Mesenchymal stem cell (in vitro differentiated cells and primary cell): ENCODE measurements at regions not wholly inside any gene's neighbourhood (a gene's known extent, or its start where the extent isn't known, plus 50 kb on each side); places are given as distances from the start of the nearest gene placed in this dataset.

Experiments used
- DNase-seq: peaks from one replicate; pipeline ENCODE4 v3.0.0-alpha.2; 2013
- H2AFZ ChIP-seq: one replicate; pipeline ENCODE4 v1.6.1; 2013; ENCODE audit warnings: low read depth, mild to moderate bottlenecking, control low read depth, inconsistent platforms, low read length, moderate library complexity
- H2AK5ac ChIP-seq: 2 replicates; pipeline ENCODE4 v1.6.1; 2013; ENCODE audit warnings: low read length, moderate library complexity, mild to moderate bottlenecking, inconsistent platforms; ENCODE audit not compliant: severe bottlenecking
- H2BK120ac ChIP-seq: one replicate; pipeline ENCODE4 v1.6.1; 2013; ENCODE audit warnings: low read depth, mild to moderate bottlenecking, inconsistent platforms, low read length, moderate library complexity
- H2BK12ac ChIP-seq, 2 experiments: one replicate each; pipeline ENCODE4 v1.6.1; 2013; ENCODE audit warnings: inconsistent platforms in 2 of 2, low read length in 2 of 2, mild to moderate bottlenecking in 2 of 2, moderate library complexity in 2 of 2, control low read depth in 1 of 2
- H2BK15ac ChIP-seq: one replicate; pipeline ENCODE4 v1.6.1; 2013; ENCODE audit warnings: mild to moderate bottlenecking, low read depth, inconsistent platforms; ENCODE audit not compliant: poor library complexity, severe bottlenecking
- H2BK5ac ChIP-seq: 2 replicates; pipeline ENCODE4 v1.6.1; 2013; ENCODE audit warnings: low read depth, mild to moderate bottlenecking, low read length, control low read depth, inconsistent platforms; ENCODE audit not compliant: poor library complexity, severe bottlenecking
- H3K14ac ChIP-seq, 2 experiments: one replicate each; pipeline ENCODE4 v1.6.1; 2013; ENCODE audit warnings: inconsistent platforms in 2 of 2, low read length in 2 of 2, control low read depth in 1 of 2, mild to moderate bottlenecking in 1 of 2, moderate library complexity in 1 of 2
- H3K18ac ChIP-seq, 2 experiments: one replicate each; pipeline ENCODE4 v1.6.1; 2013; ENCODE audit warnings: inconsistent platforms in 2 of 2, low read length in 2 of 2, control low read depth in 1 of 2, low read depth in 1 of 2, mild to moderate bottlenecking in 1 of 2
- H3K23ac ChIP-seq, 2 experiments: one replicate each; pipeline ENCODE4 v1.6.1; 2013; ENCODE audit warnings: inconsistent platforms in 2 of 2, low read length in 2 of 2, mild to moderate bottlenecking in 2 of 2, moderate library complexity in 2 of 2, control low read depth in 1 of 2
- H3K27ac ChIP-seq: 2 replicates; pipeline ENCODE4 v1.5.1; 2013; ENCODE audit warnings: mild to moderate bottlenecking, moderate library complexity, low read length, control low read depth, inconsistent platforms; ENCODE audit not compliant: poor library complexity, severe bottlenecking
- H3K27me3 ChIP-seq, 2 experiments: 2 replicates each; pipeline versions ENCODE4 v1.6.1 to v1.7.0; 2013; ENCODE audit warnings: low read length in 2 of 2, mild to moderate bottlenecking in 2 of 2, moderate library complexity in 2 of 2, control low read depth in 1 of 2, inconsistent platforms in 1 of 2; ENCODE audit not compliant: control insufficient read depth in 1 of 2, insufficient read depth in 1 of 2
- H3K36me3 ChIP-seq, 2 experiments: 2 replicates each; pipeline versions ENCODE4 v1.6.1 to v1.7.0; 2013; ENCODE audit warnings: low read length in 2 of 2, control low read depth in 1 of 2, inconsistent platforms in 1 of 2, low read depth in 1 of 2, mild to moderate bottlenecking in 1 of 2; ENCODE audit not compliant: insufficient read depth in 2 of 2, control insufficient read depth in 1 of 2
- H3K4ac ChIP-seq, 2 experiments: one replicate each; pipeline ENCODE4 v1.6.1; 2013; ENCODE audit warnings: inconsistent platforms in 2 of 2, low read length in 2 of 2, mild to moderate bottlenecking in 2 of 2, moderate library complexity in 2 of 2, control low read depth in 1 of 2, low read depth in 1 of 2
- H3K4me1 ChIP-seq: 2 replicates; pipeline ENCODE4 v1.6.1; 2013; ENCODE audit warnings: low read depth, low read length, control low read depth; ENCODE audit not compliant: control insufficient read depth, insufficient read depth
- H3K4me2 ChIP-seq: 2 replicates; pipeline ENCODE4 v1.6.1; 2013; ENCODE audit warnings: low read length, mild to moderate bottlenecking, inconsistent platforms; ENCODE audit not compliant: poor library complexity, severe bottlenecking
- H3K4me3 ChIP-seq, 2 experiments: 2 replicates each; pipeline versions ENCODE4 v1.5.1 to v1.7.0; 2013; ENCODE audit warnings: low read length in 2 of 2, mild to moderate bottlenecking in 2 of 2, control low read depth in 1 of 2, low read depth in 1 of 2; ENCODE audit not compliant: insufficient read depth in 1 of 2
- H3K79me1 ChIP-seq: replicated peaks from 2 replicates; pipeline ENCODE4 v1.6.1; 2013; ENCODE audit warnings: mild to moderate bottlenecking, control low read depth, low read length, inconsistent platforms; ENCODE audit not compliant: poor library complexity, severe bottlenecking
- H3K9ac ChIP-seq: 2 replicates; pipeline ENCODE4 v1.7.0; 2013; ENCODE audit warnings: mild to moderate bottlenecking, low read length, moderate library complexity
- H3K9me3 ChIP-seq: 2 replicates; pipeline ENCODE4 v1.7.0; 2013; ENCODE audit warnings: mild to moderate bottlenecking, low read length; ENCODE audit not compliant: control insufficient read depth
- H4K8ac ChIP-seq: one replicate; pipeline ENCODE4 v1.6.1; 2013; ENCODE audit warnings: inconsistent platforms, mild to moderate bottlenecking, low read length, moderate library complexity
- H4K91ac ChIP-seq: one replicate; pipeline ENCODE4 v1.6.1; 2013; ENCODE audit warnings: mild to moderate bottlenecking, low read length, inconsistent platforms
- WGBS: methylation state at CpG from one replicate; pipeline ENCODE4 v1.1.7; 2013; ENCODE audit warnings: mixed read lengths; 5-methylcytosine and 5-hydroxymethylcytosine counted together

GRCh38 chr12:118493962-118494361, 117.6 kb downstream of the SUDS3 start:
- no peaks in the 10 kb centered on the region for H3K79me1 ChIP-seq
- no peak overlapping the region for H2BK5ac ChIP-seq
- 65% methylated on average over 2 of the region's 2 CpGs for WGBS
- H2BK15ac ChIP-seq, result no peak overlapping the region
- H4K8ac ChIP-seq, result no peak overlapping the region
- no peaks in the 10 kb centered on the region for H3K4me1 ChIP-seq
- no peak overlapping the region for H3K9ac ChIP-seq
- H3K27me3 ChIP-seq, result no peaks in the 10 kb centered on the region
- no peak overlapping the region for H3K4ac ChIP-seq
- no peak overlapping the region for H2AFZ ChIP-seq
- H3K36me3 ChIP-seq, result no peaks in the 10 kb centered on the region
- DNase-seq, result no peak
- no peak overlapping the region for H4K91ac ChIP-seq
- no peaks in the 10 kb centered on the region for H3K9me3 ChIP-seq
- H3K14ac ChIP-seq, result no peak overlapping the region
- no peak overlapping the region for H3K18ac ChIP-seq
- H3K4me2 ChIP-seq, result no peak overlapping the region
- no peak overlapping the region for H2BK120ac ChIP-seq
- no peak overlapping the region for H2AK5ac ChIP-seq
- H3K27ac ChIP-seq, result no peak overlapping the region
- H3K23ac ChIP-seq, result no peak overlapping the region
- H3K4me3 ChIP-seq, result no peak overlapping the region
- no peak overlapping the region for H2BK12ac ChIP-seq

DNA sequence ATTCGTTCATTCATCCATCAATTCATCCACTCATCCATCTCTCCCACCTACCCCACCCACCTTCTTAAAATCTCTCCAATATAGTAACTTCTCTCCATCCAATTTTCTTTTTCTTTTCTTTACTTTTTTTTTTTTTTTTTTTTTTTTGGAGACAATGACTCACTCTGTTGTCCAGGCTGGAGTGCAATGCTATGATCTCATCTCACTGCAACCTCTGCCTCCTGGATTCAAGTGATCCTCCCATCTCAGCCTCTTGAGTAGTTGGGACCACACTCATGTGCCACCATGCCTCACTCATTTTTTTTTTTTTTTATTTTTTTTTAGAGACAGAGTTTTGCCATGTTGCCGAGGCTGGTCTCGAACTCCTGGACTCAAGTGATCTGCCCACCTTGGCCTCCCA, 118.4 kb downstream of the SUDS3 start:
- whole genome bisulfite sequencing, result 77% methylated on average over 3 of the region's 3 CpGs
- Histone ChIP-seq H3K27me3 (no peaks in the 10 kb centered on the region), H3K36me3 (no peaks in the 10 kb centered on the region)

DNA sequence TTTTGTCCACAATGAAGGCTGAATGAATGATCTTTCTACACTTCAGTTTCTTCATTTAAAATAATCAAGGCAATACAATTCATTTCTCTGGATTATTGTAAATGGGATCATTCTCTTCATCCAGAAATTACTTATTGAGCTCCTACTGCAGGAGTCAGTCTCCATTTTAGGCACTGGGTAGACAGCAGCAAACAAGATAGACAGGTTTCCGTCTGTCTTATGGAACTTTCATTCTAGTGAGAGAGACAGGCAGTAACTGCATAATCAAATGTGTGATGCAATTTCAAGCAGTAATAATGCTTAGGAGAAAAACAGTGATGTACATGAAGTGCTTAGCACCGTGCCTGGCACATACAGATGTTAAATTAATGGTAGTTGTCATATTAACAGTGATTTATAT, 118.9 kb downstream of the SUDS3 start:
- H3K14ac ChIP-seq, result no peak overlapping the region
- no peaks in the 10 kb centered on the region for H3K36me3 ChIP-seq
- H3K27ac ChIP-seq, result no peak overlapping the region
- no peak overlapping the region for H3K4me2 ChIP-seq
- H2AK5ac ChIP-seq, result no peak overlapping the region
- H3K4me1 ChIP-seq, result no peaks in the 10 kb centered on the region
- 95% methylated on average over 1 of the region's 2 CpGs for WGBS
- H3K9me3 ChIP-seq, result no peaks in the 10 kb centered on the region
- no peak overlapping the region for H3K4ac ChIP-seq
- H4K8ac ChIP-seq, result no peak overlapping the region
- H2BK5ac ChIP-seq, result no peak overlapping the region
- no peak overlapping the region for H2BK15ac ChIP-seq
- no peak for DNase-seq
- H3K79me1 ChIP-seq, result no peaks in the 10 kb centered on the region
- H3K23ac ChIP-seq, result no peak overlapping the region
- no peak overlapping the region for H3K9ac ChIP-seq
- H3K27me3 ChIP-seq, result no peaks in the 10 kb centered on the region
- H4K91ac ChIP-seq, result no peak overlapping the region
- no peak overlapping the region for H2BK120ac ChIP-seq
- H2BK12ac ChIP-seq, result no peak overlapping the region
- H3K4me3 ChIP-seq, result no peak overlapping the region
- H3K18ac ChIP-seq, result no peak overlapping the region
- no peak overlapping the region for H2AFZ ChIP-seq

More for the DNA sequence above, 118.4 kb downstream of the SUDS3 start:
- no peak overlapping the region for H3K23ac ChIP-seq
- DNase-seq, result no peak
- no peak overlapping the region for H4K8ac ChIP-seq
- H3K14ac ChIP-seq, result no peak overlapping the region
- no peak overlapping the region for H3K9ac ChIP-seq
- no peak overlapping the region for H3K18ac ChIP-seq
- no peak overlapping the region for H3K4ac ChIP-seq
- H2BK120ac ChIP-seq, result no peak overlapping the region
- H3K79me1 ChIP-seq, result no peaks in the 10 kb centered on the region
- no peak overlapping the region for H2BK15ac ChIP-seq
- H2AK5ac ChIP-seq, result no peak overlapping the region
- H2AFZ ChIP-seq, result no peak overlapping the region
- no peak overlapping the region for H3K4me3 ChIP-seq
- no peak overlapping the region for H3K27ac ChIP-seq
- no peak overlapping the region for H2BK12ac ChIP-seq
- H3K4me1 ChIP-seq, result no peaks in the 10 kb centered on the region
- no peaks in the 10 kb centered on the region for H3K9me3 ChIP-seq
- H4K91ac ChIP-seq, result no peak overlapping the region
- H3K4me2 ChIP-seq, result no peak overlapping the region
- no peak overlapping the region for H2BK5ac ChIP-seq

GRCh38 chr12:118498171-118498570, 121.8 kb downstream of the SUDS3 start:
- Histone ChIP-seq H3K79me1 (no peaks in the 10 kb centered on the region), H3K27ac (no peak overlapping the region), H3K4me1 (no peaks in the 10 kb centered on the region), H3K4me2 (no peak overlapping the region), H2BK15ac (no peak overlapping the region), H3K9ac (no peak overlapping the region), H4K8ac (no peak overlapping the region), H3K36me3 (no peaks in the 10 kb centered on the region), H2AFZ (no peak overlapping the region), H2BK5ac (no peak overlapping the region), H4K91ac (no peak overlapping the region), H3K4me3 (no peak overlapping the region), H3K18ac (no peak overlapping the region), H2BK120ac (no peak overlapping the region), H3K14ac (no peak overlapping the region), H3K4ac (no peak overlapping the region), H2BK12ac (no peak overlapping the region), H3K9me3 (no peaks in the 10 kb centered on the region), H2AK5ac (no peak overlapping the region), H3K23ac (no peak overlapping the region), H3K27me3 (no peaks in the 10 kb centered on the region)
- WGBS, result 76% methylated on average over 3 of the region's 3 CpGs
- DNase-seq, result no peak
